Aorta (tissue), 5 donors: ENCODE measurements at regions not wholly inside any gene's neighbourhood (a gene's known extent, or its start where the extent isn't known, plus 50 kb on each side); places are given as distances from the start of the nearest gene placed in this dataset.
A peak's percentile ranks its signal among the peaks of the same experiment; 100 is the strongest.

Experiments
- ATAC-seq: fragments of 200-7000 bp; cut with Tn5 transposase; one replicate; pipeline ENCODE4 v1.9.1; 2022; ENCODE audit warnings: moderate library complexity; ENCODE audit not compliant: low FRiP score
- DNase-seq, 2 donors: peaks; one replicate each; pipeline ENCODE4 v3.0.0-alpha.2; 2020
- H3K27ac ChIP-seq, 2 donors: one replicate each; pipeline ENCODE4 v1.5.1; 2013; ENCODE audit warnings: low read length in 2 of 2, mild to moderate bottlenecking in 2 of 2, moderate library complexity in 2 of 2, control low read depth in 1 of 2, inconsistent platforms in 1 of 2, low read depth in 1 of 2
- H3K27me3 ChIP-seq, 2 donors: one replicate each; pipeline ENCODE4 v1.6.1; 2013; ENCODE audit warnings: control low read depth in 1 of 2, low read length in 1 of 2, mild to moderate bottlenecking in 1 of 2, moderate library complexity in 1 of 2; ENCODE audit not compliant: insufficient read depth in 2 of 2, control insufficient read depth in 1 of 2
- H3K36me3 ChIP-seq, 2 donors: one replicate each; pipeline ENCODE4 v1.6.1; 2013; ENCODE audit warnings: control low read depth in 1 of 2, low read length in 1 of 2, mild to moderate bottlenecking in 1 of 2; ENCODE audit not compliant: insufficient read depth in 2 of 2, control insufficient read depth in 1 of 2
- H3K4me1 ChIP-seq, 2 donors: one replicate each; pipeline ENCODE4 v1.6.1; 2013; ENCODE audit warnings: low read length in 2 of 2, control low read depth in 1 of 2, mild to moderate bottlenecking in 1 of 2, moderate library complexity in 1 of 2; ENCODE audit not compliant: insufficient read depth in 2 of 2, control insufficient read depth in 1 of 2
- H3K4me3 ChIP-seq, 2 donors: one replicate each; pipeline ENCODE4 v1.5.1; 2013; ENCODE audit warnings: low read length in 2 of 2, control low read depth in 1 of 2, mild to moderate bottlenecking in 1 of 2
- H3K9me3 ChIP-seq: one replicate; pipeline ENCODE4 v1.6.1; 2013; ENCODE audit warnings: mild to moderate bottlenecking, low read length; ENCODE audit not compliant: control insufficient read depth
- WGBS, 2 donors: extraction: QIAGEN DNeasy Blood & Tissue Kit; methylation state at CpG; one replicate each; pipeline ENCODE4 v1.1.7; 2013; 5-methylcytosine and 5-hydroxymethylcytosine counted together
- intact Hi-C, 2 donors: fragments of 100-400 bp; cut with DNase I; formaldehyde crosslinking; loops; one replicate each; pipeline versions ENCODE4 v1.14.2 to v1.15.0; 2022
- donor health status: healthy with polysubstance abuse.
- donor health status: Bipolar disorder and iron deficiency.
- donor health status: DM: no; HTN: no; CAD: no.
- donor health status: DM: no; HTN: no; CAD: no.
- donor health status: DM: yes; HTN: yes; CAD: no.

DNA sequence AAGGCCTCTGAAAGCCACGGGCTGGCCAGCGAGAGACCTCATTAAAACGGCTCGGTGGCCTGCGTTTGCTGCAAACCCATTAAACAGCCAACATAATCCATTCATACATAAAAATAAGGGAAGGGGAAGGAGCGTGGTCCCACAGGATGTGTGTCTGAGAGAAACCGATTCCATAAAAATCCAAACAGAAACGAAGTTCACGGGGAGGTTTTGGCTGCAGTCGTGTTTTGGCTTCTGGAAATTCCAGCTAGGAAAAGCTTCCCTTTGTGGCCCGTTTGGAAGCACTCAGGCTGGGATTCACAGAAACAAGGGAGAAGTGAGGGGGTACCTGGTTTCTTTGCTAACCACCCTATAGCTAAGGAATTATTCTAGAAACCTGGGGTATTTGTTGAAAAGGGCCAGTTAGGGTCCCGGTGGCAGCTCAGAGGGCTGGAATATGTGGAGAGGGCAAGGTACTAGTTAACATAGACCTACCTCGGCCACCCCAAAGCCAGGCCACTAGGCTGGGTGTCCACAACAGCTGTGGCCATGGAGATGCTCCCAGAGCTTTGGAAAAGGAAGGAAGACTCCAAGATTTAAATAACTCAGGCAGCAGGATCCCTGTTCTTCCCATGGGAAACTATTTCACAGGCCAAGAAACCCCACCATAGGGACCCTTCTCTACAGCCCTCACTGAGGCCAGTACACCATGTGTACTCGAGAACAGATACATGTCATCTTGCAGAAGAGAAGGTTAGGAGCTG, 166.8 kb downstream of the BCOR start:
- Histone ChIP-seq H3K36me3 (no peaks in the 10 kb centered on the region), H3K27me3 (no peaks in the 10 kb centered on the region), H3K4me3 (no peak overlapping the region), H3K9me3 (no peaks in the 10 kb centered on the region), H3K27ac (no peak overlapping the region), H3K4me1 (no peaks in the 10 kb centered on the region)
- intact Hi-C loops, result no loop called here
- ATAC-seq (no peak), DNase-seq (peak in 1 of 2 donors; percentile 19)
- 68 to 74% methylated on average over 14 of the region's 14 CpGs for WGBS, 2 donors

DNA sequence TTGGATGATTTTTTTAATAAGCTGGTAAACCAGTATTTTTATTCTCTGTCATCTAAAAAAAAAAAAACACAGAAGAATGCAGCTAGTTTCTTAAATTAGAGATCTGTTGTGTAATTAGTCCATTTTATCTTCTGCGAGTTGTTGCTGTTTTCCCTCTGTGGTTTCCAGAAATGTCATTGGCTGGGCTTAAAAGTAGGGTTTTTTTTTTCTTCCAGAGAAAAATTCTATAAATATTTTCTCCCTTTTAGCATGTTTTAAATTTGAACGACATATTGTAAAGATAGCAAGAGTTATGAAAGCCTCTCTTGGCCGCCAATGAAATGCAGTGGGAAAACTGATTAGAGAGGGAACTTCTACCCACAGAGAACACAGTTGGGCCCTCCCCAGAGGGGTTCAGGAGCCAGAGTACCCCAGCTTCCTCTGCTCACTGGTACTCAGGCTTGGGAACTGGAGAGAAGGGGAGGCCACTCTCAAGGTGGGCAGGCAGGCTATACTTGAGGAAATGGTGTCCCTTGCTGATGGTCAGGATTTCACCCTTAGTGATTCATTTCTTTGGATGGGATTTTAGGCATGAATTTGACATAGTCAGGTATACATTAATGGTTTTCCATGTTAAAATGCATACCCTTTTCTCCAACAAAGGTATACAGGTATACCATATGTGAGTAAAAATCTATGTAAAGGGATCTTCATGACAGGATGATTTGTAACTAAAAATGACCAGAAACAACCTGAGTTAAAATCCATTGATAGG, 166.1 kb downstream of the BCOR start:
- H3K27me3 ChIP-seq, result no peaks in the 10 kb centered on the region
- H3K27ac ChIP-seq, result no peak overlapping the region
- H3K9me3 ChIP-seq, result no peaks in the 10 kb centered on the region
- ATAC-seq, result no peak
- H3K4me1 ChIP-seq, result no peaks in the 10 kb centered on the region
- no peaks in the 10 kb centered on the region for H3K36me3 ChIP-seq
- no peak overlapping the region for H3K4me3 ChIP-seq
- no peak for DNase-seq
- 27 to 37% methylated on average over 3 of the region's 3 CpGs for WGBS, 2 donors
- intact Hi-C loops, result no loop called here

GRCh38 chrX:39935411-39936064, 162.2 kb downstream of the BCOR start:
- 80 to 91% methylated on average over 22 of the region's 22 CpGs for WGBS, 2 donors
- Histone ChIP-seq H3K27me3 (no peaks in the 10 kb centered on the region), H3K4me1 (no peaks in the 10 kb centered on the region), H3K36me3 (no peaks in the 10 kb centered on the region), H3K9me3 (no peaks in the 10 kb centered on the region), H3K4me3 (no peak overlapping the region), H3K27ac (no peak overlapping the region)
- intact Hi-C loops, result no loop called here
- ATAC-seq, result peak; percentile 28
- peak in 1 of 2 donors; percentile 42 for DNase-seq

DNA sequence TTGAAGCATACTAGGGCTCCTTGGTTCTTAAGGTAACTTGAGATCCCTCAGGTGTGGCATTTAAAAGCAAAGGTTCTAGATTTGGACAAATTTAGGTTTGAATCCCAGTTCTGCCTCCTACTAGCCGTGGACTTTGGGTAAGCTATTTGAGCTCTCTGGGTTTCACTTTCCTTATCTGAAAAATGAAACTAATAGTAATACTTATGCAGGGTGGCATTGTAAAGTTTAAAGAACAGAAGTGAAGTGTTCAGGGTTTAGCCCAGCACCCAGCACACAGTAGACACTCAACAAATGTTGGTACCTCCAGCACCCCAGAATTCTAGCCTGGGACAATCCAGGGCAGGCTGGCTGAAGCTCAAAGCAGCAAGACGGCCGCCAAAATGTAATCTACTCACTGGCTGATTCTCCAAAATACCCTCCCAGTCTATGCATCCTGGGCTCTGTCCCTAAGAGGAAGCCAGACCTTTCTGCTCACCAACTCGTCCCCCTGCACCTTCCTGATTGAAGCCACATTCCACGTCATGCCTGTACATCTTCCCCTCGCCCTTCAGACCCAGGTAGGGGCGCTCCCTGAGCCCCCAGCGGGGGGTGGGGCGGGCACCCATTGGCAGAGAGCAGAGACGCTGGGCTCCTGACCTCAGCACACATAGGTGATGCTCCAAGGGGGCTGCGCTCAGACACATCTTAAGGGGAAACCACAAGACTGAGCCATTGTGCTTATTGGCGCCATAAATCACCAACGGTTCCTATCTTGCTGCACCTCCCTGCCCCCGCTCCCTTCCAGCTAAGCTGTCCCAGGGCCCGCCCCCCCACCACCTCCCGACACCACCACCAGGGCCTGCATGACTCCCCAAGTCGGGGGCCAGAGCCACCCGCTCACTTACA, 160.6 kb downstream of the BCOR start:
- H3K4me3 ChIP-seq, result no peak overlapping the region
- DNase-seq, result peak in 1 of 2 donors; percentile 26
- H3K4me1 ChIP-seq, result no peaks in the 10 kb centered on the region
- no peaks in the 10 kb centered on the region for H3K9me3 ChIP-seq
- intact Hi-C loops, result no loop called here
- ATAC-seq, result no peak
- H3K27me3 ChIP-seq, result no peaks in the 10 kb centered on the region
- no peaks in the 10 kb centered on the region for H3K36me3 ChIP-seq
- WGBS, 2 donors, result 72 to 86% methylated on average over 18 of the region's 18 CpGs
- no peak overlapping the region for H3K27ac ChIP-seq

DNA sequence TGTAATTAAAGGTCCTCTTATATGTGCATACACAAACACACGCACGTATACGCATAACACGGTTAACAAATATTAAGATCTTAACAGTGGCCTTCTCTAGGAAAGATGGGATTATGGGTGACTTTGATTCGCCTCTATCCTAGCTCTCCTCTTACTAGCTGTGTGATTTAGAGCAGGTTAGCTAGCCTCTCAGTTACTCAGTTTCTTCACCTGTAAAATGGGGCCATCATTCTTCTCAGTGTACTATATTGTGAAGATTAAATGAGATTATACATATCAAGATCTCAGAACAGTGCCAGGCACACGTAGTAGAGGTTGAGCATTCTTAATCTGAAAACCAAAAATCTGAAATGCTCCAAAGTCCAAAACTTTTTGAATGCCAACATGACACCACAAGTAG, 159.3 kb downstream of the BCOR start:
- Histone ChIP-seq H3K27ac (no peak overlapping the region), H3K9me3 (no peaks in the 10 kb centered on the region), H3K4me1 (no peaks in the 10 kb centered on the region), H3K36me3 (no peaks in the 10 kb centered on the region), H3K4me3 (no peak overlapping the region), H3K27me3 (no peaks in the 10 kb centered on the region)
- ATAC-seq (no peak), DNase-seq (no peak)
- 90 to 92% methylated on average over 6 of the region's 6 CpGs for WGBS, 2 donors
- intact Hi-C loops, result no loop called here

GRCh38 chrX:39939678-39940077, 158.1 kb downstream of the BCOR start:
- Histone ChIP-seq H3K36me3 (no peaks in the 10 kb centered on the region), H3K27me3 (no peaks in the 10 kb centered on the region), H3K27ac (no peak overlapping the region), H3K4me3 (no peak overlapping the region), H3K4me1 (no peaks in the 10 kb centered on the region), H3K9me3 (no peaks in the 10 kb centered on the region)
- ATAC-seq (no peak), DNase-seq (no peak)
- 87 to 90% methylated on average over 3 of the region's 3 CpGs for WGBS, 2 donors
- intact Hi-C loops, result no loop called here

DNA sequence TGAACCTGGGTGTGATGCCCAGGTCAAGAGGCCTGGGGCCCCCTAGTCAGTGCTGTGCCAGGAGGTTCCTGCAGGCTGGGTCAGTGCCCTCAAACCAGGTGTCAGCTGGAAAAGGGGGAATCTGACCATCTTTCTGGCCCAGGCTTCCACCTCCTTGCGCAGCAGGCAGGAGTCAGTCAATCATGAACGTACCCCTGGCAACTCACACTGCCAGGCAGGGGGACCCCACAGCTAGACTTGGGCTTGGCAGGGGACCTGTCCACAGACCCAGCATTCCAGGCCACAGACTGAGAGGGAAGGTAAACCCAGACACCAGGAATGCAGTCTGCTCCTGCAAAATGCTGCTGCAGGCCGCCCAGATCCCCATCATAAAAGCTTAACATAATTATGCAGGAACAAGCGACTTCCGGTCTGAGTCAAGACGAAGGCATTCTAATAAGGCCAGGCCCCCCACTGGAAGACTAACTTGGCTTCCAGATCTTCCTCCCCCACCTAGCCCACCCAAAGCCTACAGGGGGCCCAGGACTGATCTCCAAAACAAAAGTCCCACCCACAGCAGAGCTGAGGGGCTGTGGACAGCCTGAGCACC, 156.3 kb downstream of the BCOR start:
- intact Hi-C loops, result no loop called here

GRCh38 chrX:39944416-39944815, 153.3 kb downstream of the BCOR start:
- H3K36me3 ChIP-seq, result no peaks in the 10 kb centered on the region
- DNase-seq (no peak), ATAC-seq (no peak)
- H3K9me3 ChIP-seq, result no peaks in the 10 kb centered on the region
- H3K27ac ChIP-seq, result no peak overlapping the region
- no peaks in the 10 kb centered on the region for H3K27me3 ChIP-seq
- WGBS, 2 donors, result 91 to 96% methylated on average over 6 of the region's 6 CpGs
- no peaks in the 10 kb centered on the region for H3K4me1 ChIP-seq
- H3K4me3 ChIP-seq, result no peak overlapping the region
- intact Hi-C loops, result no loop called here

More for the DNA sequence above, 156.3 kb downstream of the BCOR start:
- Histone ChIP-seq H3K4me1 (no peaks in the 10 kb centered on the region), H3K4me3 (no peak overlapping the region), H3K9me3 (no peaks in the 10 kb centered on the region), H3K27ac (no peak overlapping the region), H3K36me3 (no peaks in the 10 kb centered on the region), H3K27me3 (no peaks in the 10 kb centered on the region)
- ATAC-seq (peak; percentile 60), DNase-seq (no peak)
- WGBS, 2 donors, result 82 to 94% methylated on average over 6 of the region's 6 CpGs
